Hypothalamus (tissue), 51 donors: ENCODE measurements at regions not wholly inside any gene's neighbourhood (a gene's known extent, or its start where the extent isn't known, plus 50 kb on each side); places are given as distances from the start of the nearest gene placed in this dataset.
A peak's percentile ranks its signal among the peaks of the same experiment; 100 is the strongest.
"Not testable (repeated sequence)": the region's sequence is repeated elsewhere in the genome, so short reads cannot be mapped to it uniquely, and the experiment has no call there.

Source experiments
- DNase-seq, 51 donors: peaks; one replicate each; lab custom pipeline; 2025; lab: John Stamatoyannopoulos, UW

GRCh38 chr11:12585861-12586260, 88.4 kb upstream of the TEAD1 start:
- DNase-seq: no peak

GRCh38 chr11:12587333-12587991, 86.8 kb upstream of the TEAD1 start:
- DNase-seq: no peak

GRCh38 chr11:12591706-12592105, 82.5 kb upstream of the TEAD1 start:
- DNase-seq: no peak

GRCh38 chr11:12592283-12592682, 81.9 kb upstream of the TEAD1 start:
- DNase-seq: no peak

- not testable (repeated sequence) for DNase-seq
Observed at GRCh38 chr11:12595089-12595847, 79.0 kb upstream of the TEAD1 start.

- DNase-seq: no peak
Observed at GRCh38 chr11:12598330-12599256, 75.6 kb upstream of the TEAD1 start.

- DNase-seq: peak in 27 of 51 donors; percentile 1 to 66 (median 12)
Observed at GRCh38 chr11:12599408-12600143, 74.6 kb upstream of the TEAD1 start.

- DNase-seq: no peak
Observed at GRCh38 chr11:12600829-12601228, 73.4 kb upstream of the TEAD1 start.

GRCh38 chr11:12602421-12602820, 71.8 kb upstream of the TEAD1 start:
- no peak for DNase-seq

- no peak for DNase-seq
Observed at GRCh38 chr11:12603143-12604088, 70.8 kb upstream of the TEAD1 start.

- no peak for DNase-seq
Observed at GRCh38 chr11:12604557-12605153, 69.6 kb upstream of the TEAD1 start.

- no peak for DNase-seq
Observed at GRCh38 chr11:12606597-12606996, 67.6 kb upstream of the TEAD1 start.

GRCh38 chr11:12608678-12609077, 65.5 kb upstream of the TEAD1 start:
- not testable (repeated sequence) for DNase-seq

- DNase-seq: no peak
Observed at GRCh38 chr11:12611352-12611751, 62.9 kb upstream of the TEAD1 start.

- DNase-seq: no peak
Observed at GRCh38 chr11:12617632-12618031, 56.6 kb upstream of the TEAD1 start.

GRCh38 chr11:12618743-12619540, 55.3 kb upstream of the TEAD1 start:
- no peak for DNase-seq

GRCh38 chr11:12623869-12624268, 50.4 kb upstream of the TEAD1 start:
- DNase-seq: no peak
